ENCODE measurements at regions not wholly inside any gene's neighbourhood (a gene's known extent, or its start where the extent isn't known, plus 50 kb on each side); places are given as distances from the start of the nearest gene placed in this dataset.

DNA sequence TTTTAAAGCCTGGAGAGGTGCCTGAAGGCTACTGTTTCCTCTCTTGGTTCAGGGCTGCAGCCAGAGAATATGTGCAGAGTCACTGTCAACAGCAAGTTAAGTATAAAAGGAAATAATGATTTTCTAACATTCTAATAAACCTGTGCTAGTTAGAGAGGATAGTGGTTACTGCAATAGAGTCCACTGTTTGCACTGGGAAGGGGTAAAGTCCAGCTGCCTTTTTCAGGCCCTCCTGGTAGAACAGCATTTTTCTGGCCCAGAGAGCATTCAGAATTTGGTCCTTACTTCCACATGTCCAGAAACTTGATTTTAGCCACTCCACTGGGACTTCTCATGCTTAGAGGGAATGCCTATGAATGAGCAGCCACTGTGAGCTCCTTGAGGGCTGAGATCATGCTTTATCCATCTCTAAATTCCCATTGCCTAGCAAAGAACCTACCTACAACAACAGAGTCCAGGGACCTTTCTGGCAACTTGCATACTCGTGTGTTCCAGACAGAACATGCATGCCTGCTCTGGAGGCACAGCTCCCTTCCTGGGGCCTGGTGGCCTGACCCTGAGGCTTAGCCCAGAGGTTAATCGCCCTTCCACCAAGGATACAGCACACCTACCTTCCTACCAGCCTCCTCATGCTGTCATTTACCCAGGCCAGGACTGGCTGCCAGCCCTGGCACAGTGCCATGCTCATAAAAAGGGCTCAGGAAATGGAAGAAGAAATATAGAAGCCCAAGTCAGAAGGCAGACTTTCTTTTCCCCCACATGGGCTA lies 50.3 kb upstream of the ATP13A3 start:
- peak; percentile 90 for ATAC-seq
- H2AFZ ChIP-seq (ENCODE audit: low read length): peak overlapping the region; percentile 33
- TF ChIP-seq MEIS1 (CRISPR knock-in tag; IDR thresholded peaks at IDR 0.05; ENCODE audit: borderline replicate concordance) (no peak), HDAC6 (IDR thresholded peaks at IDR 0.05; ENCODE audit: low read depth, low read length) (no peak), NCOA1 (CRISPR knock-in tag; IDR thresholded peaks at IDR 0.05) (no peak), CC2D1A (CRISPR knock-in tag; IDR thresholded peaks at IDR 0.05) (no peak), ZNF10 (CRISPR knock-in tag; IDR thresholded peaks at IDR 0.05; ENCODE audit: borderline replicate concordance, low read depth) (no peak), SP4 (CRISPR knock-in tag; IDR thresholded peaks at IDR 0.05) (no peak), XBP1 (CRISPR knock-in tag; IDR thresholded peaks at IDR 0.05) (no peak), ZNF878 (CRISPR knock-in tag; IDR thresholded peaks at IDR 0.05) (no peak), ATM (IDR thresholded peaks at IDR 0.05; ENCODE audit: borderline replicate concordance) (no peak), ZNF720 (CRISPR knock-in tag; IDR thresholded peaks at IDR 0.05) (no peak), GATAD2A (CRISPR knock-in tag; IDR thresholded peaks at IDR 0.05) (peak; percentile 73), RARG (CRISPR knock-in tag; IDR thresholded peaks at IDR 0.05; ENCODE audit: low read depth) (no peak), ZNF543 (CRISPR knock-in tag; IDR thresholded peaks at IDR 0.05) (no peak)
- TF ChIP-seq, protein P1, sequence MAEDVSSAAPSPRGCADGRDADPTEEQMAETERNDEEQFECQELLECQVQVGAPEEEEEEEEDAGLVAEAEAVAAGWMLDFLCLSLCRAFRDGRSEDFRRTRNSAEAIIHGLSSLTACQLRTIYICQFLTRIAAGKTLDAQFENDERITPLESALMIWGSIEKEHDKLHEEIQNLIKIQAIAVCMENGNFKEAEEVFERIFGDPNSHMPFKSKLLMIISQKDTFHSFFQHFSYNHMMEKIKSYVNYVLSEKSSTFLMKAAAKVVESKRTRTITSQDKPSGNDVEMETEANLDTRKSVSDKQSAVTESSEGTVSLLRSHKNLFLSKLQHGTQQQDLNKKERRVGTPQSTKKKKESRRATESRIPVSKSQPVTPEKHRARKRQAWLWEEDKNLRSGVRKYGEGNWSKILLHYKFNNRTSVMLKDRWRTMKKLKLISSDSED (CRISPR knock-in tag; IDR thresholded peaks at IDR 0.05): no peak
- TF ChIP-seq, protein P2, sequence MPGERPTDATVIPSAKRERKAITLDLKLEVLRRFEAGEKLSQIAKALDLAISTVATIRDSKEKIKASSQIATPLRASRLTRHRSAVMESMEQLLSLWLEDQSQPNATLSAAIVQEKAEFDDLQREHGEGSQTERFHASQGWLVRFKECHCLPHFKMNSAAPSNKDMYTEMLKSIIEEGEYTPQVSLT (CRISPR knock-in tag; IDR thresholded peaks at IDR 0.05; ENCODE audit: borderline replicate concordance, low read depth): no peak
- TF ChIP-seq, protein P3, sequence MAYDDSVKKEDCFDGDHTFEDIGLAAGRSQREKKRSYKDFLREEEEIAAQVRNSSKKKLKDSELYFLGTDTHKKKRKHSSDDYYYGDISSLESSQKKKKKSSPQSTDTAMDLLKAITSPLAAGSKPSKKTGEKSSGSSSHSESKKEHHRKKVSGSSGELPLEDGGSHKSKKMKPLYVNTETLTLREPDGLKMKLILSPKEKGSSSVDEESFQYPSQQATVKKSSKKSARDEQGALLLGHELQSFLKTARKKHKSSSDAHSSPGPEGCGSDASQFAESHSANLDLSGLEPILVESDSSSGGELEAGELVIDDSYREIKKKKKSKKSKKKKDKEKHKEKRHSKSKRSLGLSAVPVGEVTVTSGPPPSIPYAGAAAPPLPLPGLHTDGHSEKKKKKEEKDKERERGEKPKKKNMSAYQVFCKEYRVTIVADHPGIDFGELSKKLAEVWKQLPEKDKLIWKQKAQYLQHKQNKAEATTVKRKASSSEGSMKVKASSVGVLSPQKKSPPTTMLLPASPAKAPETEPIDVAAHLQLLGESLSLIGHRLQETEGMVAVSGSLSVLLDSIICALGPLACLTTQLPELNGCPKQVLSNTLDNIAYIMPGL (CRISPR knock-in tag; IDR thresholded peaks at IDR 0.05; ENCODE audit: borderline replicate concordance in 1 of 2, low read depth in 1 of 2): no peak; a peak in 1 of 4 replicates
- TF ChIP-seq, protein P4, sequence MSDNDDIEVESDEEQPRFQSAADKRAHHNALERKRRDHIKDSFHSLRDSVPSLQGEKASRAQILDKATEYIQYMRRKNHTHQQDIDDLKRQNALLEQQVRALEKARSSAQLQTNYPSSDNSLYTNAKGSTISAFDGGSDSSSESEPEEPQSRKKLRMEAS (IDR thresholded peaks at IDR 0.05): peak; percentile 70
- TF ChIP-seq, protein P5, sequence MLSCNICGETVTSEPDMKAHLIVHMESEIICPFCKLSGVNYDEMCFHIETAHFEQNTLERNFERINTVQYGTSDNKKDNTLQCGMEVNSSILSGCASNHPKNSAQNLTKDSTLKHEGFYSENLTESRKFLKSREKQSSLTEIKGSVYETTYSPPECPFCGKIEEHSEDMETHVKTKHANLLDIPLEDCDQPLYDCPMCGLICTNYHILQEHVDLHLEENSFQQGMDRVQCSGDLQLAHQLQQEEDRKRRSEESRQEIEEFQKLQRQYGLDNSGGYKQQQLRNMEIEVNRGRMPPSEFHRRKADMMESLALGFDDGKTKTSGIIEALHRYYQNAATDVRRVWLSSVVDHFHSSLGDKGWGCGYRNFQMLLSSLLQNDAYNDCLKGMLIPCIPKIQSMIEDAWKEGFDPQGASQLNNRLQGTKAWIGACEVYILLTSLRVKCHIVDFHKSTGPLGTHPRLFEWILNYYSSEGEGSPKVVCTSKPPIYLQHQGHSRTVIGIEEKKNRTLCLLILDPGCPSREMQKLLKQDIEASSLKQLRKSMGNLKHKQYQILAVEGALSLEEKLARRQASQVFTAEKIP (CRISPR knock-in tag; IDR thresholded peaks at IDR 0.05; ENCODE audit: borderline replicate concordance): no peak

More for the DNA sequence above, 50.3 kb upstream of the ATP13A3 start:
- FAIRE-seq (peak; percentile 77), DNase-seq (ENCODE audit: low spot score) (peak; percentile 70)
- TSS peak; percentile 67 for BruUV-seq (replicated peaks)
- Histone ChIP-seq H3K36me3 (replicated peaks in 1 of 2; ENCODE audit: control insufficient read depth in 1 of 2, insufficient read depth in 2 of 2, low read length in 2 of 2) (no peaks in the 10 kb centered on the region), H3K9me3 (ENCODE audit: low read length) (peaks cover 13% of the 10 kb centered on the region), H3K4me3 (replicated peaks in 1 of 3; ENCODE audit: insufficient read depth in 1 of 3, low read depth in 2 of 3, low read length in 3 of 3) (peak overlapping the region in 2 of 3 experiments; percentile 42 to 57; a peak in 5 of 6 replicates), H3K4me1 (ENCODE audit: insufficient read depth, low read length) (peaks cover 49% of the 10 kb centered on the region), H3K27ac (ENCODE audit: extremely low read length, insufficient read depth, low read length) (peak overlapping the region; percentile 91), H3K9ac (ENCODE audit: insufficient read depth, low read depth, low read length) (peak overlapping the region; percentile 68), H3K4me2 (ENCODE audit: low read depth, low read length) (peak overlapping the region; percentile 86), H3K27me3 (ENCODE audit: control insufficient read depth in 1 of 2, insufficient read depth in 2 of 2, low read length in 2 of 2) (no peaks in the 10 kb centered on the region), H4K20me1 (ENCODE audit: insufficient read depth, low read length) (no peaks in the 10 kb centered on the region), H3K79me2 (ENCODE audit: insufficient read depth, low read length) (no peaks in the 10 kb centered on the region)
- in situ Hi-C loops (cut with HindIII; ENCODE audit: extremely low pct_ligation_motif_present, low pct_unique_long_range_greater_than_20kb) (no loop called here), intact Hi-C loops (cut with micrococcal nuclease; ENCODE audit: unreplicated experiment) (loop anchor here (1.0 kb wide), 2 partner anchors 35 to 65 kb away; no protein-coding TSS in a partner anchor)
- CTCF ChIA-PET (ENCODE audit: low intra/inter-chr PET ratio, low total read pairs): no interaction called here
- POLR2A ChIA-PET: interaction anchor here (0.9 to 2.6 kb wide), 16 partner anchors 9 to 65 kb away, joined by 3 to 11 read pairs (median 6); no protein-coding TSS in a partner anchor
- WGBS (ENCODE audit: low lambda C conversion rate): 0% methylated on average over 1 of the region's 2 CpGs
